Ishikawa (cell line): ENCODE measurements at regions not wholly inside any gene's neighbourhood (a gene's known extent, or its start where the extent isn't known, plus 50 kb on each side); places are given as distances from the start of the nearest gene placed in this dataset.

Experiments
- CEBPB ChIP-seq: IDR thresholded peaks from 2 replicates; pipeline ENCODE4 v1.6.1; 2012
- CREB1 ChIP-seq: IDR thresholded peaks from 2 replicates; pipeline ENCODE4 v1.6.1; 2012; ENCODE audit warnings: low read depth
- EGR1 ChIP-seq: IDR thresholded peaks from 2 replicates; pipeline ENCODE4 v1.6.1; 2012
- EP300 ChIP-seq: IDR thresholded peaks from 2 replicates; pipeline ENCODE4 v1.6.1; 2012; ENCODE audit warnings: borderline replicate concordance
- FOXM1 ChIP-seq: IDR thresholded peaks from 2 replicates; pipeline ENCODE4 v1.6.1; 2012; ENCODE audit warnings: low read depth, borderline replicate concordance
- NFIC ChIP-seq: IDR thresholded peaks from 2 replicates; pipeline ENCODE4 v1.6.1; 2012
- RAD21 ChIP-seq: IDR thresholded peaks from 2 replicates; pipeline ENCODE4 v1.6.1; 2012; ENCODE audit warnings: low read depth
- TAF1 ChIP-seq: IDR thresholded peaks from 2 replicates; pipeline ENCODE4 v1.6.1; 2012; ENCODE audit warnings: low read depth, mild to moderate bottlenecking
- TCF12 ChIP-seq: IDR thresholded peaks from 2 replicates; pipeline ENCODE4 v1.6.1; 2012; ENCODE audit warnings: low read depth
- TEAD4 ChIP-seq: IDR thresholded peaks from 2 replicates; pipeline ENCODE4 v1.6.1; 2012
- YY1 ChIP-seq: IDR thresholded peaks from 2 replicates; pipeline ENCODE4 v1.6.1; 2012; ENCODE audit warnings: low read depth
- ZBTB7A ChIP-seq: IDR thresholded peaks from 2 replicates; pipeline ENCODE4 v1.6.1; 2012; ENCODE audit warnings: low read depth
- TF ChIP-seq, protein P1 (sequence below): IDR thresholded peaks from 2 replicates; pipeline ENCODE4 v1.6.1; 2012
- TF ChIP-seq, protein P2 (sequence below): IDR thresholded peaks from 2 replicates; pipeline ENCODE4 v1.6.1; 2012
- TF ChIP-seq, protein P3 (sequence below): IDR thresholded peaks from 2 replicates; pipeline ENCODE4 v1.6.1; 2012; ENCODE audit warnings: low read depth, mild to moderate bottlenecking

DNA sequence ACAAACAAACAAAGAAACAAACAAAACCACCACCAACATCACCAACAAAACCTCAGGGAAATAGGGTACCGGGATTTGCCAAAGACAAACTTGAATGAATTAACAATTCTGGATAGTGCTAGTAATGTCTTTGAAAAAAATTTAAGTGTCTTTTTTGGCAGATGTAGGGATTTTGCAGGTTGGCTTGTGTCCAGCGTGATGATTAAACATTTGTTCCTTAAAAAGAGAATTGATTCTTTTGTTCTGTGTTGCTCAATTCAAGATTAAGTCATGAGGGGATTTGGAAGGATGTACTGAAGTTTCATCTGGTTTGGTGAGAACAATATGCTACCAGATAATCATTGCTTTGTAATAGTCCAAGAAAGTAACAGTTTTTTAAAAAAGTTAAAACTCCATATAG lies 125.1 kb upstream of the HS3ST5 start:
- TF ChIP-seq CREB1 (no peak), YY1 (no peak), EP300 (no peak), ZBTB7A (no peak), TAF1 (no peak), TCF12 (no peak), EGR1 (no peak)
- TF ChIP-seq, protein P1, sequence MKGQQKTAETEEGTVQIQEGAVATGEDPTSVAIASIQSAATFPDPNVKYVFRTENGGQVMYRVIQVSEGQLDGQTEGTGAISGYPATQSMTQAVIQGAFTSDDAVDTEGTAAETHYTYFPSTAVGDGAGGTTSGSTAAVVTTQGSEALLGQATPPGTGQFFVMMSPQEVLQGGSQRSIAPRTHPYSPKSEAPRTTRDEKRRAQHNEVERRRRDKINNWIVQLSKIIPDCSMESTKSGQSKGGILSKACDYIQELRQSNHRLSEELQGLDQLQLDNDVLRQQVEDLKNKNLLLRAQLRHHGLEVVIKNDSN, result no peak
- TF ChIP-seq, protein P2, sequence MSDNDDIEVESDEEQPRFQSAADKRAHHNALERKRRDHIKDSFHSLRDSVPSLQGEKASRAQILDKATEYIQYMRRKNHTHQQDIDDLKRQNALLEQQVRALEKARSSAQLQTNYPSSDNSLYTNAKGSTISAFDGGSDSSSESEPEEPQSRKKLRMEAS, result no peak
- TF ChIP-seq, protein P3, sequence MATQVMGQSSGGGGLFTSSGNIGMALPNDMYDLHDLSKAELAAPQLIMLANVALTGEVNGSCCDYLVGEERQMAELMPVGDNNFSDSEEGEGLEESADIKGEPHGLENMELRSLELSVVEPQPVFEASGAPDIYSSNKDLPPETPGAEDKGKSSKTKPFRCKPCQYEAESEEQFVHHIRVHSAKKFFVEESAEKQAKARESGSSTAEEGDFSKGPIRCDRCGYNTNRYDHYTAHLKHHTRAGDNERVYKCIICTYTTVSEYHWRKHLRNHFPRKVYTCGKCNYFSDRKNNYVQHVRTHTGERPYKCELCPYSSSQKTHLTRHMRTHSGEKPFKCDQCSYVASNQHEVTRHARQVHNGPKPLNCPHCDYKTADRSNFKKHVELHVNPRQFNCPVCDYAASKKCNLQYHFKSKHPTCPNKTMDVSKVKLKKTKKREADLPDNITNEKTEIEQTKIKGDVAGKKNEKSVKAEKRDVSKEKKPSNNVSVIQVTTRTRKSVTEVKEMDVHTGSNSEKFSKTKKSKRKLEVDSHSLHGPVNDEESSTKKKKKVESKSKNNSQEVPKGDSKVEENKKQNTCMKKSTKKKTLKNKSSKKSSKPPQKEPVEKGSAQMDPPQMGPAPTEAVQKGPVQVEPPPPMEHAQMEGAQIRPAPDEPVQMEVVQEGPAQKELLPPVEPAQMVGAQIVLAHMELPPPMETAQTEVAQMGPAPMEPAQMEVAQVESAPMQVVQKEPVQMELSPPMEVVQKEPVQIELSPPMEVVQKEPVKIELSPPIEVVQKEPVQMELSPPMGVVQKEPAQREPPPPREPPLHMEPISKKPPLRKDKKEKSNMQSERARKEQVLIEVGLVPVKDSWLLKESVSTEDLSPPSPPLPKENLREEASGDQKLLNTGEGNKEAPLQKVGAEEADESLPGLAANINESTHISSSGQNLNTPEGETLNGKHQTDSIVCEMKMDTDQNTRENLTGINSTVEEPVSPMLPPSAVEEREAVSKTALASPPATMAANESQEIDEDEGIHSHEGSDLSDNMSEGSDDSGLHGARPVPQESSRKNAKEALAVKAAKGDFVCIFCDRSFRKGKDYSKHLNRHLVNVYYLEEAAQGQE, result no peak

DNA sequence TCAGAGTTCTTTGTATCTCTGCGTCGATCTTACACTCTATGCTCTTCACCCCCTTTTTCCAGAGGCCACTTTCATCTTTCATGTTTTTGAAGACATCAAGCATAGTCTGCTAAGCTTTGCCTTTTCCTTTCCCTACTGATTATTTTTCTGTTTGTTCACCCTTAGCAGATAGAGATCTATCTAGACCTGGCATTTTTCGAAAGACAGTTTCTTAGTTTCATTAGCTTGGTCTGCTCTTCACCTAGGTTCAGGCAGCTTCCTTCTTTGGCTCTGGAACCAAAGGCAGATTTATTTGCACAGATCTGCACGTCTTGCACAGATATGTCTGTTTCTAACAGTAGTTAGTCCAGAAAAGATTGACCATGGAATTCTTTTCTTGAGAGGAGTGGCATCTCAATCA lies 122.7 kb upstream of the HS3ST5 start:
- no peak for TF ChIP-seq EP300
- TF ChIP-seq EGR1, result no peak
- no peak for TF ChIP-seq TEAD4
- TF ChIP-seq, protein P3, result no peak
- no peak for TF ChIP-seq FOXM1
- TF ChIP-seq, protein P2, result no peak
- TF ChIP-seq CREB1, result no peak
- TF ChIP-seq, protein P1, result no peak
- TF ChIP-seq CEBPB, result no peak
- TF ChIP-seq RAD21, result no peak
- no peak for TF ChIP-seq YY1
- TF ChIP-seq TCF12, result no peak
- no peak for TF ChIP-seq TAF1
- no peak for TF ChIP-seq NFIC
- no peak for TF ChIP-seq ZBTB7A

DNA sequence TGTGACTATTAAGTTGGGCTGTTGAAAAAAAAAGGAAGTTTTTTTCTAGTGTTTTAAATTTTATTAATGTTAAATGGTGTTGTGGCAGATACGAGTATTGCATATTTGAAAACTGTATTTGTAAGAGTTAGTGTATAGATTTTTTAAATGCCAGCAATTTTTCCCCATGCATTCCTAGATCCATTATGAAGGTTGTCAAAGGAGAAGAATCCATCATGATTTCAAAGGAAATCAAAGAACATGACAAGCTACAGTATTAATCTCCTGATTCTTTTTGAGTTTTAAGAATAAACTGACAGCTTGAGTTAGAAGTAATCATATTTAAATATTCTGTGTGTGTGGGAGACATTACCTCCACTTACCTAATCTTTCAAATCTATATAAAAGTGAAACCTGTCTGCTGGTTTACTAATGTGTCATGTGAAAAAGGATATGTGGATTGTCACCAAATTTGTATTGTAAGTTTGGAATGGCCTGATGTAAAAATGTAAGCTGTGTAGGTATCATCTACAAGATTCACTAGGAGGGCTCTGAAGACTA lies 111.0 kb upstream of the HS3ST5 start:
- TF ChIP-seq, protein P2, result no peak
- no peak for TF ChIP-seq EGR1
- TF ChIP-seq RAD21, result no peak
- TF ChIP-seq CREB1, result no peak
- no peak for TF ChIP-seq EP300
- no peak for TF ChIP-seq FOXM1
- no peak for TF ChIP-seq YY1
- no peak for TF ChIP-seq TCF12
- TF ChIP-seq ZBTB7A, result no peak
- no peak for TF ChIP-seq TEAD4
- no peak for TF ChIP-seq TAF1
- TF ChIP-seq, protein P1, result no peak
- no peak for TF ChIP-seq CEBPB
- TF ChIP-seq NFIC, result no peak
- TF ChIP-seq, protein P3, result no peak
